ENCODE measurements at regions not wholly inside any gene's neighbourhood (a gene's known extent, or its start where the extent isn't known, plus 50 kb on each side); places are given as distances from the start of the nearest gene placed in this dataset.

- TF ChIP-seq CTBP1 (IDR thresholded peaks at IDR 0.05; ENCODE audit: borderline replicate concordance): no peak
- no peak for TF ChIP-seq HDGF (IDR thresholded peaks at IDR 0.05; ENCODE audit: borderline replicate concordance)
- no peak for TF ChIP-seq SUZ12 (IDR thresholded peaks at IDR 0.05)
- TF ChIP-seq SP1 (IDR thresholded peaks at IDR 0.05): no peak
- no peak for TF ChIP-seq LEF1 (IDR thresholded peaks at IDR 0.05; ENCODE audit: borderline replicate concordance)
- no peak for TF ChIP-seq ELF4 (IDR thresholded peaks at IDR 0.05)
- no peak for TF ChIP-seq ZNF384 (IDR thresholded peaks at IDR 0.05)
- TF ChIP-seq FOXM1 (IDR thresholded peaks at IDR 0.05; ENCODE audit: borderline replicate concordance): no peak
- no peak for TF ChIP-seq NFRKB (IDR thresholded peaks at IDR 0.05)
- TF ChIP-seq, protein P1, sequence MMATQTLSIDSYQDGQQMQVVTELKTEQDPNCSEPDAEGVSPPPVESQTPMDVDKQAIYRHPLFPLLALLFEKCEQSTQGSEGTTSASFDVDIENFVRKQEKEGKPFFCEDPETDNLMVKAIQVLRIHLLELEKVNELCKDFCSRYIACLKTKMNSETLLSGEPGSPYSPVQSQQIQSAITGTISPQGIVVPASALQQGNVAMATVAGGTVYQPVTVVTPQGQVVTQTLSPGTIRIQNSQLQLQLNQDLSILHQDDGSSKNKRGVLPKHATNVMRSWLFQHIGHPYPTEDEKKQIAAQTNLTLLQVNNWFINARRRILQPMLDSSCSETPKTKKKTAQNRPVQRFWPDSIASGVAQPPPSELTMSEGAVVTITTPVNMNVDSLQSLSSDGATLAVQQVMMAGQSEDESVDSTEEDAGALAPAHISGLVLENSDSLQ (IDR thresholded peaks at IDR 0.05): no peak
- TF ChIP-seq FOXK2 (IDR thresholded peaks at IDR 0.05): no peak
- no peak for TF ChIP-seq BHLHE40 (IDR thresholded peaks at IDR 0.05; ENCODE audit: borderline replicate concordance)
- no peak for TF ChIP-seq TARDBP (IDR thresholded peaks at IDR 0.05)
- TF ChIP-seq ARNT (IDR thresholded peaks at IDR 0.05): no peak
Measured at GRCh38 chrX:36528661-36529060, 479.5 kb upstream of the FAM47C start.
